ENCODE measurements at regions not wholly inside any gene's neighbourhood (a gene's known extent, or its start where the extent isn't known, plus 50 kb on each side); places are given as distances from the start of the nearest gene placed in this dataset.

DNA sequence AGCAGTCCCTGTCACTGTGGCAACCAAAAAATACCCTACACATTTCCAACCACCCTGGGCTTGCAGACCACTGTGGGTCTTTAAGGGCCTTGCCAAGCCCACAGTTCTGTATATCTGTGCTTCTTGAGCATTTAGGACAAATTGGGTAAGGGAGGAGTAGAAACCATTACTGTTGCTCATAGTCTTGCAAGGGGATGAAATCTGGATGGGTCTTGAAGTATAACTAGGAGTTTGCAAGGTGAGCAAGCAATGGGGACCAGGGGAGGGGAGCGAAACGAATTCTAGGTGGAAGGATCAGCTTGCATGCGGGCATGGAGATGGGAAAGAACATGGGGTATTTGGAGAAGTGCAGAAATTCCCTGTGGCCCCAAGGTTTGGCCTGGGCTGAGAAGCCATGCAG lies 202.9 kb downstream of the RAB11FIP4 start:
- no peak overlapping the region for H3K27ac ChIP-seq (ENCODE audit: low read depth in 1 of 2, low read length in 2 of 2)
- DNase-seq (ENCODE audit: low spot score), result no peak
- H3K9me3 ChIP-seq (ENCODE audit: control insufficient read depth in 4 of 4, low read length in 3 of 4), result no peaks in the 10 kb centered on the region
- H3K36me3 ChIP-seq (ENCODE audit: control insufficient read depth in 4 of 4, insufficient read depth in 3 of 4, low read depth in 1 of 4, low read length in 3 of 4), result peaks cover 0 to 13% (median 2%) of the 10 kb centered on the region in 4 donors
- WGBS, result 99% methylated on average over 3 of the region's 3 CpGs
- H3K4me1 ChIP-seq (ENCODE audit: control insufficient read depth in 4 of 4, insufficient read depth in 4 of 4, low read length in 3 of 4), result peaks cover 2 to 10% (median 8%) of the 10 kb centered on the region in 4 donors
- TF ChIP-seq, protein P1, sequence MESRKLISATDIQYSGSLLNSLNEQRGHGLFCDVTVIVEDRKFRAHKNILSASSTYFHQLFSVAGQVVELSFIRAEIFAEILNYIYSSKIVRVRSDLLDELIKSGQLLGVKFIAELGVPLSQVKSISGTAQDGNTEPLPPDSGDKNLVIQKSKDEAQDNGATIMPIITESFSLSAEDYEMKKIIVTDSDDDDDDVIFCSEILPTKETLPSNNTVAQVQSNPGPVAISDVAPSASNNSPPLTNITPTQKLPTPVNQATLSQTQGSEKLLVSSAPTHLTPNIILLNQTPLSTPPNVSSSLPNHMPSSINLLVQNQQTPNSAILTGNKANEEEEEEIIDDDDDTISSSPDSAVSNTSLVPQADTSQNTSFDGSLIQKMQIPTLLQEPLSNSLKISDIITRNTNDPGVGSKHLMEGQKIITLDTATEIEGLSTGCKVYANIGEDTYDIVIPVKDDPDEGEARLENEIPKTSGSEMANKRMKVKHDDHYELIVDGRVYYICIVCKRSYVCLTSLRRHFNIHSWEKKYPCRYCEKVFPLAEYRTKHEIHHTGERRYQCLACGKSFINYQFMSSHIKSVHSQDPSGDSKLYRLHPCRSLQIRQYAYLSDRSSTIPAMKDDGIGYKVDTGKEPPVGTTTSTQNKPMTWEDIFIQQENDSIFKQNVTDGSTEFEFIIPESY (IDR thresholded peaks at IDR 0.05), result no peak
- TF ChIP-seq JUND (IDR thresholded peaks at IDR 0.05), result no peak
- TF ChIP-seq REST (IDR thresholded peaks at IDR 0.05), result no peak
- TF ChIP-seq, protein P2, sequence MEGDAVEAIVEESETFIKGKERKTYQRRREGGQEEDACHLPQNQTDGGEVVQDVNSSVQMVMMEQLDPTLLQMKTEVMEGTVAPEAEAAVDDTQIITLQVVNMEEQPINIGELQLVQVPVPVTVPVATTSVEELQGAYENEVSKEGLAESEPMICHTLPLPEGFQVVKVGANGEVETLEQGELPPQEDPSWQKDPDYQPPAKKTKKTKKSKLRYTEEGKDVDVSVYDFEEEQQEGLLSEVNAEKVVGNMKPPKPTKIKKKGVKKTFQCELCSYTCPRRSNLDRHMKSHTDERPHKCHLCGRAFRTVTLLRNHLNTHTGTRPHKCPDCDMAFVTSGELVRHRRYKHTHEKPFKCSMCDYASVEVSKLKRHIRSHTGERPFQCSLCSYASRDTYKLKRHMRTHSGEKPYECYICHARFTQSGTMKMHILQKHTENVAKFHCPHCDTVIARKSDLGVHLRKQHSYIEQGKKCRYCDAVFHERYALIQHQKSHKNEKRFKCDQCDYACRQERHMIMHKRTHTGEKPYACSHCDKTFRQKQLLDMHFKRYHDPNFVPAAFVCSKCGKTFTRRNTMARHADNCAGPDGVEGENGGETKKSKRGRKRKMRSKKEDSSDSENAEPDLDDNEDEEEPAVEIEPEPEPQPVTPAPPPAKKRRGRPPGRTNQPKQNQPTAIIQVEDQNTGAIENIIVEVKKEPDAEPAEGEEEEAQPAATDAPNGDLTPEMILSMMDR (IDR thresholded peaks at IDR 0.05; ENCODE audit: low read depth, low read length, missing input control), result no peak
- no peak for TF ChIP-seq RXRA (IDR thresholded peaks at IDR 0.05)
- no peak for TF ChIP-seq SP1 (IDR thresholded peaks at IDR 0.05)
- no peak for TF ChIP-seq HNF4G (IDR thresholded peaks at IDR 0.05)
- TF ChIP-seq ATF3 (IDR thresholded peaks at IDR 0.05), result no peak
- TF ChIP-seq TAF1 (conservative IDR thresholded peaks at IDR 0.05), result no peak
- TF ChIP-seq RAD21 (IDR thresholded peaks at IDR 0.05), result no peak
- TF ChIP-seq HNF4A (conservative IDR thresholded peaks at IDR 0.05), result no peak
- no peak for TF ChIP-seq EGR1 (IDR thresholded peaks at IDR 0.05; ENCODE audit: low read depth in 2 of 2)
- TF ChIP-seq FOXA2 (IDR thresholded peaks at IDR 0.05), result no peak
- TF ChIP-seq FOXA1 (IDR thresholded peaks at IDR 0.05), result no peak
- TF ChIP-seq YY1 (IDR thresholded peaks at IDR 0.05), result no peak
- no peak for TF ChIP-seq GABPA (IDR thresholded peaks at IDR 0.05 in 1 of 2, conservative IDR thresholded peaks at IDR 0.05 in 1 of 2)
- TF ChIP-seq MAX (IDR thresholded peaks at IDR 0.05), result no peak
- TF ChIP-seq NR2F2 (IDR thresholded peaks at IDR 0.05), result no peak
- no peaks in the 10 kb centered on the region for H3K27me3 ChIP-seq (ENCODE audit: control insufficient read depth in 4 of 4, insufficient read depth in 4 of 4, low read length in 3 of 4)
- no peak overlapping the region for H3K9ac ChIP-seq (ENCODE audit: low read depth in 1 of 2, low read length in 2 of 2)
- no peak overlapping the region for H3K4me3 ChIP-seq (ENCODE audit: low read depth in 1 of 3, low read length in 3 of 3)

Data from liver (tissue), 8 donors.